ENCODE measurements at regions not wholly inside any gene's neighbourhood (a gene's known extent, or its start where the extent isn't known, plus 50 kb on each side); places are given as distances from the start of the nearest gene placed in this dataset.

GRCh38 chr9:108002371-108002956, 512.9 kb upstream of the KLF4 start:
- H3K4me1 ChIP-seq (ENCODE audit: control insufficient read depth, extremely low read depth, insufficient read depth, low read length): peaks cover 2% of the 10 kb centered on the region
- no peak overlapping the region for H3K4me3 ChIP-seq (ENCODE audit: control insufficient read depth in 2 of 3, extremely low read depth in 1 of 3, insufficient read depth in 2 of 3, low read depth in 1 of 3, low read length in 3 of 3)
- no peak overlapping the region for H3K27ac ChIP-seq (ENCODE audit: control insufficient read depth, insufficient read depth, low read length)
- H3K9ac ChIP-seq (ENCODE audit: control insufficient read depth, extremely low read depth, insufficient read depth, low read length): no peak overlapping the region
- DNase-seq (ENCODE audit: low read depth, low spot score) (no peak), FAIRE-seq (no peak)
- H3K9me1 ChIP-seq (ENCODE audit: control insufficient read depth, extremely low read depth, insufficient read depth, low read length): no peaks in the 10 kb centered on the region
- no peaks in the 10 kb centered on the region for H4K20me1 ChIP-seq (ENCODE audit: control insufficient read depth, extremely low read depth, insufficient read depth, low read length)
- TF ChIP-seq CTCF (optimal IDR thresholded peaks at IDR 0.05 in 1 of 3, IDR thresholded peaks at IDR 0.05 in 1 of 3, conservative IDR thresholded peaks at IDR 0.05 in 1 of 3; ENCODE audit: extremely low read depth in 1 of 3, insufficient read depth in 2 of 3, low read length in 3 of 3): no peak
- H3K9me3 ChIP-seq (ENCODE audit: control insufficient read depth, low read depth, low read length): no peaks in the 10 kb centered on the region
- no peaks in the 10 kb centered on the region for H3K36me3 ChIP-seq (ENCODE audit: control insufficient read depth in 2 of 2, extremely low read depth in 1 of 2, insufficient read depth in 2 of 2, low read length in 2 of 2)
- H3K4me2 ChIP-seq (ENCODE audit: control insufficient read depth, extremely low read depth, insufficient read depth, low read depth, low read length): no peak overlapping the region
- dilution Hi-C loops (cut with MboI; ENCODE audit: extremely low pct_ligation_motif_present, low sequenced_read_pairs): no loop called here
- no peaks in the 10 kb centered on the region for H3K27me3 ChIP-seq (ENCODE audit: control insufficient read depth, extremely low read depth, insufficient read depth, low read length)
- no peak overlapping the region for H2AFZ ChIP-seq (ENCODE audit: control insufficient read depth, low read length)
- H3K79me2 ChIP-seq (ENCODE audit: control insufficient read depth, insufficient read depth, low read length): no peaks in the 10 kb centered on the region

- FAIRE-seq (no peak), DNase-seq (ENCODE audit: low read depth, low spot score) (no peak)
- no peak overlapping the region for H3K9ac ChIP-seq (ENCODE audit: control insufficient read depth, extremely low read depth, insufficient read depth, low read length)
- no peak overlapping the region for H2AFZ ChIP-seq (ENCODE audit: control insufficient read depth, low read length)
- no peak for TF ChIP-seq CTCF (optimal IDR thresholded peaks at IDR 0.05 in 1 of 3, IDR thresholded peaks at IDR 0.05 in 1 of 3, conservative IDR thresholded peaks at IDR 0.05 in 1 of 3; ENCODE audit: extremely low read depth in 1 of 3, insufficient read depth in 2 of 3, low read length in 3 of 3)
- no peak for TF ChIP-seq EZH2 (IDR thresholded peaks at IDR 0.05; ENCODE audit: low read length)
- no peaks in the 10 kb centered on the region for H3K9me3 ChIP-seq (ENCODE audit: control insufficient read depth, low read depth, low read length)
- no peaks in the 10 kb centered on the region for H3K9me1 ChIP-seq (ENCODE audit: control insufficient read depth, extremely low read depth, insufficient read depth, low read length)
- H3K4me3 ChIP-seq (ENCODE audit: control insufficient read depth in 2 of 3, extremely low read depth in 1 of 3, insufficient read depth in 2 of 3, low read depth in 1 of 3, low read length in 3 of 3): no peak overlapping the region
- H4K20me1 ChIP-seq (ENCODE audit: control insufficient read depth, extremely low read depth, insufficient read depth, low read length): no peaks in the 10 kb centered on the region
- H3K36me3 ChIP-seq (ENCODE audit: control insufficient read depth in 2 of 2, extremely low read depth in 1 of 2, insufficient read depth in 2 of 2, low read length in 2 of 2): no peaks in the 10 kb centered on the region
- no peak overlapping the region for H3K27ac ChIP-seq (ENCODE audit: control insufficient read depth, insufficient read depth, low read length)
- peaks cover 2% of the 10 kb centered on the region for H3K4me1 ChIP-seq (ENCODE audit: control insufficient read depth, extremely low read depth, insufficient read depth, low read length)
- no peaks in the 10 kb centered on the region for H3K27me3 ChIP-seq (ENCODE audit: control insufficient read depth, extremely low read depth, insufficient read depth, low read length)
- no peak overlapping the region for H3K4me2 ChIP-seq (ENCODE audit: control insufficient read depth, extremely low read depth, insufficient read depth, low read depth, low read length)
- H3K79me2 ChIP-seq (ENCODE audit: control insufficient read depth, insufficient read depth, low read length): no peaks in the 10 kb centered on the region
- dilution Hi-C loops (cut with MboI; ENCODE audit: extremely low pct_ligation_motif_present, low sequenced_read_pairs): no loop called here
Measured at GRCh38 chr9:108001237-108001636, 511.7 kb upstream of the KLF4 start.

Measured in keratinocyte (primary cell).